Stimulated activated CD8-positive, alpha-beta memory T cell treated with anti-CD3 and anti-CD28 coated beads, Interleukin-7, amount 100 ng/mL, for 48 hours (primary cell): ENCODE measurements at regions not wholly inside any gene's neighbourhood (a gene's known extent, or its start where the extent isn't known, plus 50 kb on each side); places are given as distances from the start of the nearest gene placed in this dataset.

Experiments used
- DNase-seq, 2 donors: peaks; one replicate each; pipeline ENCODE4 v3.0.0-alpha.2; 2020; ENCODE audit warnings: low read depth in 1 of 2; ENCODE audit errors: extremely low read depth in 1 of 2

- no peak for DNase-seq
Measured at GRCh38 chr5:56466136-56466816, 233.1 kb upstream of the ANKRD55 start.

GRCh38 chr5:56465769-56466135, 232.6 kb upstream of the ANKRD55 start:
- DNase-seq, result no peak

- DNase-seq, result no peak
Measured at GRCh38 chr5:56464935-56465768, 232.0 kb upstream of the ANKRD55 start.

GRCh38 chr5:56463944-56464571, 230.9 kb upstream of the ANKRD55 start:
- no peak for DNase-seq

- no peak for DNase-seq
Measured at GRCh38 chr5:56461584-56461983, 228.5 kb upstream of the ANKRD55 start.

GRCh38 chr5:56460681-56461191, 227.6 kb upstream of the ANKRD55 start:
- DNase-seq, result no peak

- no peak for DNase-seq
Measured at GRCh38 chr5:56460195-56460546, 227.0 kb upstream of the ANKRD55 start.

- DNase-seq, result no peak
Measured at GRCh38 chr5:56459394-56460194, 226.5 kb upstream of the ANKRD55 start.

GRCh38 chr5:56457887-56458812, 225.0 kb upstream of the ANKRD55 start:
- no peak for DNase-seq

- no peak for DNase-seq
Measured at GRCh38 chr5:56456002-56456401, 222.9 kb upstream of the ANKRD55 start.

- no peak for DNase-seq
Measured at GRCh38 chr5:56455417-56455816, 222.3 kb upstream of the ANKRD55 start.

- DNase-seq, result no peak
Measured at GRCh38 chr5:56454219-56454862, 221.2 kb upstream of the ANKRD55 start.

- DNase-seq, result no peak
Measured at GRCh38 chr5:56451742-56452141, 218.6 kb upstream of the ANKRD55 start.

- no peak for DNase-seq
Measured at GRCh38 chr5:56450766-56451165, 217.6 kb upstream of the ANKRD55 start.

GRCh38 chr5:56449071-56449640, 216.0 kb upstream of the ANKRD55 start:
- DNase-seq, result no peak

- DNase-seq, result no peak
Measured at GRCh38 chr5:56447656-56448055, 214.5 kb upstream of the ANKRD55 start.

GRCh38 chr5:56447232-56447631, 214.1 kb upstream of the ANKRD55 start:
- DNase-seq, result no peak

GRCh38 chr5:56446728-56447127, 213.6 kb upstream of the ANKRD55 start:
- DNase-seq, result no peak

GRCh38 chr5:56443826-56444225, 210.7 kb upstream of the ANKRD55 start:
- DNase-seq, result no peak
